H9 (cell line): ENCODE measurements at regions not wholly inside any gene's neighbourhood (a gene's known extent, or its start where the extent isn't known, plus 50 kb on each side); places are given as distances from the start of the nearest gene placed in this dataset.

Experiments used
- DNase-seq: peaks from one replicate; pipeline ENCODE4 v3.0.0-alpha.2; 2017
- H2AFZ ChIP-seq: one replicate; pipeline ENCODE4 v1.6.1; 2013; ENCODE audit warnings: mild to moderate bottlenecking, low read length, control low read depth, moderate library complexity
- H2AK5ac ChIP-seq: 2 replicates; pipeline ENCODE4 v1.6.1; 2013; ENCODE audit warnings: low read length, control low read depth, mixed read lengths; ENCODE audit not compliant: insufficient read length
- H2BK120ac ChIP-seq: one replicate; pipeline ENCODE4 v1.6.1; 2013; ENCODE audit warnings: low read depth, mild to moderate bottlenecking, low read length, control low read depth, inconsistent platforms; ENCODE audit not compliant: poor library complexity, severe bottlenecking
- H2BK12ac ChIP-seq: 2 replicates; pipeline ENCODE4 v1.6.1; 2013; ENCODE audit warnings: low read length, control low read depth, mixed read lengths, low read depth; ENCODE audit not compliant: insufficient read length
- H2BK15ac ChIP-seq: 2 replicates; pipeline ENCODE4 v1.6.1; 2013; ENCODE audit warnings: low read depth, low read length, control low read depth
- H2BK20ac ChIP-seq: one replicate; pipeline ENCODE4 v1.6.1; 2013; ENCODE audit warnings: low read depth, mild to moderate bottlenecking, low read length, control low read depth, inconsistent platforms; ENCODE audit not compliant: poor library complexity, severe bottlenecking
- H2BK5ac ChIP-seq: 2 replicates; pipeline ENCODE4 v1.6.1; 2013; ENCODE audit warnings: low read length, control low read depth, mixed read lengths; ENCODE audit not compliant: insufficient read length
- H3K14ac ChIP-seq: 2 replicates; pipeline ENCODE4 v1.6.1; 2013; ENCODE audit warnings: low read length, control low read depth; ENCODE audit not compliant: insufficient read depth
- H3K18ac ChIP-seq: 2 replicates; pipeline ENCODE4 v1.6.1; 2013; ENCODE audit warnings: low read depth, mild to moderate bottlenecking, mixed read lengths, low read length, control low read depth; ENCODE audit not compliant: insufficient read length
- H3K23ac ChIP-seq: 2 replicates; pipeline ENCODE4 v1.6.1; 2013; ENCODE audit warnings: low read length, control low read depth, mixed read lengths, low read depth; ENCODE audit not compliant: insufficient read length
- H3K23me2 ChIP-seq: 2 replicates; pipeline ENCODE4 v1.6.1; 2013; ENCODE audit warnings: low read depth, mild to moderate bottlenecking, mixed read lengths, low read length, control low read depth; ENCODE audit not compliant: insufficient read length, poor library complexity, severe bottlenecking
- H3K27ac ChIP-seq: 2 replicates; pipeline ENCODE4 v1.5.1; 2013; ENCODE audit warnings: low read length, control low read depth, mixed read lengths, low read depth; ENCODE audit not compliant: insufficient read length
- H3K27me3 ChIP-seq: 2 replicates; pipeline ENCODE4 v1.6.1; 2013; ENCODE audit warnings: low read length, control low read depth, inconsistent platforms; ENCODE audit not compliant: insufficient read depth
- H3K4ac ChIP-seq: 2 replicates; pipeline ENCODE4 v1.6.1; 2013; ENCODE audit warnings: low read depth, mild to moderate bottlenecking, control low read depth, inconsistent platforms, low read length, moderate library complexity
- H3K4me1 ChIP-seq: 2 replicates; pipeline ENCODE4 v1.6.1; 2013; ENCODE audit warnings: low read length, control low read depth, inconsistent platforms; ENCODE audit not compliant: insufficient read depth
- H3K4me2 ChIP-seq: 2 replicates; pipeline ENCODE4 v1.6.1; 2013; ENCODE audit warnings: low read length, control low read depth, mixed read lengths; ENCODE audit not compliant: insufficient read length, insufficient read depth
- H3K56ac ChIP-seq: 2 replicates; pipeline ENCODE4 v1.6.1; 2013; ENCODE audit warnings: low read depth, mild to moderate bottlenecking, mixed read lengths, low read length, control low read depth; ENCODE audit not compliant: insufficient read length
- H3K79me1 ChIP-seq: 2 replicates; pipeline ENCODE4 v1.6.1; 2013; ENCODE audit warnings: low read depth, mild to moderate bottlenecking, moderate library complexity, low read length, control low read depth, inconsistent platforms; ENCODE audit not compliant: insufficient read depth, poor library complexity, severe bottlenecking
- H3K79me2 ChIP-seq: 2 replicates; pipeline ENCODE4 v1.6.1; 2013; ENCODE audit warnings: low read length, control low read depth, inconsistent platforms; ENCODE audit not compliant: insufficient read depth
- H3K9ac ChIP-seq: 2 replicates; pipeline ENCODE4 v1.6.1; 2013; ENCODE audit warnings: low read length, control low read depth, mixed read lengths; ENCODE audit not compliant: insufficient read length; ENCODE audit errors: extremely low read depth
- H3K9me3 ChIP-seq: one replicate; pipeline ENCODE4 v1.6.1; 2013; ENCODE audit warnings: low read depth, low read length, inconsistent platforms; ENCODE audit not compliant: control insufficient read depth
- H3T11ph ChIP-seq: one replicate; pipeline ENCODE4 v1.6.1; 2013; ENCODE audit warnings: mild to moderate bottlenecking, low read length, control low read depth, inconsistent platforms
- H4K20me1 ChIP-seq: one replicate; pipeline ENCODE4 v1.6.1; 2013; ENCODE audit not compliant: control insufficient read depth, insufficient read length, insufficient read depth
- H4K5ac ChIP-seq: 2 replicates; pipeline ENCODE4 v1.6.1; 2013; ENCODE audit warnings: low read depth, mild to moderate bottlenecking, mixed read lengths, low read length, control low read depth; ENCODE audit not compliant: insufficient read length
- H4K8ac ChIP-seq: replicated peaks from 2 replicates; pipeline ENCODE4 v1.6.1; 2013; ENCODE audit warnings: low read length, control low read depth, mixed read lengths, low read depth; ENCODE audit not compliant: insufficient read length
- H4K91ac ChIP-seq: 2 replicates; pipeline ENCODE4 v1.6.1; 2013; ENCODE audit warnings: low read depth, mild to moderate bottlenecking, moderate library complexity, mixed read lengths, low read length, control low read depth; ENCODE audit not compliant: insufficient read length
- H3K27ac Mint-ChIP-seq, 3 experiments: 2 replicates in 2 of 3; 3 replicates in 1 of 3; pipeline ENCODE4 v1.8.0; 2020 to 2021; ENCODE audit warnings: mixed read lengths in 3 of 3, mild to moderate bottlenecking in 1 of 3, moderate library complexity in 1 of 3
- H3K27me3 Mint-ChIP-seq: 2 replicates; pipeline ENCODE4 v1.8.0; 2021; ENCODE audit warnings: low read depth, mild to moderate bottlenecking, moderate library complexity, mixed read lengths
- H3K36me3 Mint-ChIP-seq, 3 experiments: 2 replicates in 2 of 3; 3 replicates in 1 of 3; pipeline ENCODE4 v1.8.0; 2020 to 2021; ENCODE audit warnings: low read depth in 3 of 3, mixed read lengths in 3 of 3; ENCODE audit not compliant: insufficient read depth in 1 of 3
- H3K4me1 Mint-ChIP-seq, 2 experiments: 2 replicates each; pipeline ENCODE4 v1.8.0; 2020; ENCODE audit warnings: mixed read lengths in 2 of 2
- H3K4me3 Mint-ChIP-seq, 2 experiments: 2 replicates in 1 of 2; 3 replicates in 1 of 2; pipeline ENCODE4 v1.8.0; 2020 to 2021; ENCODE audit warnings: mild to moderate bottlenecking in 2 of 2, mixed read lengths in 2 of 2, moderate library complexity in 1 of 2
- H3K9me3 Mint-ChIP-seq, 2 experiments: 2 replicates in 1 of 2; 3 replicates in 1 of 2; pipeline ENCODE4 v1.8.0; 2020; ENCODE audit warnings: mild to moderate bottlenecking in 2 of 2, mixed read lengths in 2 of 2, moderate library complexity in 1 of 2
- CTCF ChIP-seq: fragments of 200-600 bp; sonication (generic); conservative IDR thresholded peaks from 3 replicates; pipeline ENCODE4 v1.8.0; 2021; ENCODE audit warnings: antibody characterized with exemption, mild to moderate bottlenecking
- WGBS: extraction: QIAGEN DNeasy Blood & Tissue Kit; methylation state at CpG from one replicate; pipeline ENCODE4 v1.1.7; 2013; ENCODE audit warnings: missing lambda C conversion rate, low lambda C conversion rate, mixed read lengths; ENCODE audit not compliant: insufficient read length; ENCODE audit errors: extremely low coverage; 5-methylcytosine and 5-hydroxymethylcytosine counted together

- Mint-ChIP-seq H3K27ac (no peak overlapping the region), H3K9me3 (no peaks in the 10 kb centered on the region), H3K4me3 (no peak overlapping the region), H3K36me3 (no peaks in the 10 kb centered on the region), H3K4me1 (peaks cover 0 to 6% of the 10 kb centered on the region in 2 experiments; a peak in 3 of 4 replicates), H3K27me3 (no peaks in the 10 kb centered on the region)
- Histone ChIP-seq H2BK5ac (no peak overlapping the region), H3T11ph (no peak overlapping the region), H3K79me2 (no peaks in the 10 kb centered on the region), H4K8ac (no peak overlapping the region), H2BK120ac (no peak overlapping the region), H3K27me3 (no peaks in the 10 kb centered on the region), H4K20me1 (no peaks in the 10 kb centered on the region), H3K27ac (no peak overlapping the region), H3K4ac (no peak overlapping the region), H3K4me1 (no peaks in the 10 kb centered on the region), H4K5ac (no peak overlapping the region), H3K4me2 (no peak overlapping the region), H4K91ac (no peak overlapping the region), H2AK5ac (no peak overlapping the region), H2BK15ac (no peak overlapping the region), H3K9ac (no peak overlapping the region), H3K14ac (no peak overlapping the region), H3K56ac (no peak overlapping the region), H2BK12ac (no peak overlapping the region), H3K23ac (no peak overlapping the region), H3K79me1 (no peaks in the 10 kb centered on the region), H3K9me3 (no peaks in the 10 kb centered on the region), H2AFZ (no peak overlapping the region), H3K18ac (no peak overlapping the region), H2BK20ac (no peak overlapping the region), H3K23me2 (no peaks in the 10 kb centered on the region)
- no peak for DNase-seq
- no peak for TF ChIP-seq CTCF
- no CpG with 5 or more reads among the region's 2 CpGs for WGBS
These were observed 141.7 kb upstream of the SEMA3A start for GRCh38 chr7:84336303-84336702.
